LNCAP (cell line): ENCODE measurements at regions not wholly inside any gene's neighbourhood (a gene's known extent, or its start where the extent isn't known, plus 50 kb on each side); places are given as distances from the start of the nearest gene placed in this dataset.

ENCODE experiments used
- TF ChIP-seq, protein P1 (sequence below): fragments of 450-650 bp; IDR thresholded peaks from 2 replicates; pipeline ENCODE4 v1.5.1; 2017; ENCODE audit warnings: mild to moderate bottlenecking

DNA sequence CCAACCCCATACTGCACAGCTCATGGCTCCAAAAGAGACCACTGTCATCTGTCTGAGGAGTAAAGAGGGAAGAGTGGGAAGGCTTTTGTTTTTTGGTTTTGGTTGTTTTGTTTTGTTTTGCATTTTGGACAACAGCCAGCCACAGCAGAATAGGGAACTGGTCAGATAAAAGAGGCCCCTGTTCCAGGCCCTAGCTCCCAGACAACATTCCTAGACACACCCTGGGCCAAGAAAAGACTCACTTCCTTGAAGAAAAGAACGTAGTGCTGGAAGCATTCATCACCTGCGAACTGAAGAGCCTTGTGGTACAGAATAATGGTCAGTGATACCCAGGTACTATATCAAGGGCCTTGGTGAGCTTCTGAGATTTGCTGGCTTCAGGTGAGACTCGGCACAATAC is 619.4 kb upstream of the SPANXN1 start:
- TF ChIP-seq, protein P1, sequence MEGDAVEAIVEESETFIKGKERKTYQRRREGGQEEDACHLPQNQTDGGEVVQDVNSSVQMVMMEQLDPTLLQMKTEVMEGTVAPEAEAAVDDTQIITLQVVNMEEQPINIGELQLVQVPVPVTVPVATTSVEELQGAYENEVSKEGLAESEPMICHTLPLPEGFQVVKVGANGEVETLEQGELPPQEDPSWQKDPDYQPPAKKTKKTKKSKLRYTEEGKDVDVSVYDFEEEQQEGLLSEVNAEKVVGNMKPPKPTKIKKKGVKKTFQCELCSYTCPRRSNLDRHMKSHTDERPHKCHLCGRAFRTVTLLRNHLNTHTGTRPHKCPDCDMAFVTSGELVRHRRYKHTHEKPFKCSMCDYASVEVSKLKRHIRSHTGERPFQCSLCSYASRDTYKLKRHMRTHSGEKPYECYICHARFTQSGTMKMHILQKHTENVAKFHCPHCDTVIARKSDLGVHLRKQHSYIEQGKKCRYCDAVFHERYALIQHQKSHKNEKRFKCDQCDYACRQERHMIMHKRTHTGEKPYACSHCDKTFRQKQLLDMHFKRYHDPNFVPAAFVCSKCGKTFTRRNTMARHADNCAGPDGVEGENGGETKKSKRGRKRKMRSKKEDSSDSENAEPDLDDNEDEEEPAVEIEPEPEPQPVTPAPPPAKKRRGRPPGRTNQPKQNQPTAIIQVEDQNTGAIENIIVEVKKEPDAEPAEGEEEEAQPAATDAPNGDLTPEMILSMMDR: no peak

DNA sequence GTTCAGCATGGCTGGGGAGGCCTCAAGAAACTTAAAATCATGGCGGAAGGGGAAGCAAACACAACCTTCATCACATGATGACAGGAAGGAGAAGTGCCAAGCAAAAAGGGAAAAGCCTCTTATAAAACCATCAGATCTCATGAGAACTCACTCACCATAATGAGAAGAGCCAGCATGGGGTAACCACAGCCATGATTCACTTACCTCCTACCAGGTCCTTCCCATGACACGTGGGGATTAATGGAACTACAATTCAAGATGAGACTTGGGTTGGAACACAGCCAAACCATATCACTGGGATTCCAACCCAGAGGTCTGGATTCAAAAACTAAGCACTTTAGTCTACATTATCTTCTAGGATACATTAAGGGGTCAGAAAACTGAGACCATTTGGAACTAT is 609.6 kb upstream of the SPANXN1 start:
- TF ChIP-seq, protein P1: no peak

DNA sequence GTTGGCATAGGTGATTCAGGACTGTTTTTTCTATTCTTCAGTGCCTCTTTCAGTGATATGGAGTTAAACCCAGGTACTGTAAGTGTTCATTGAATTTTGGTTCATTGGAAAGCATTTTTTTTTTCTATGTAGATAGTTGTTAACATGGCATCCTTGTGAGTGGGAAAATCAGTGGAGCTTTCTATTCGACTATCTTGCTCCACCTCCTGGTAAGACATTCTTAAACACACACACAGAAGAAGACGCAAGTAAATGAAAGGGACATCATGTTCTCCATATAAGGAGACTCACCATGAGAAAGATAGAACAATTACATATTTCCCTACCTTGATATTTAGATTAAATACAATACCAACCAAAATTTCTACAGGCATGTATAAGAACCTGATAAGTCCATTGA is 598.5 kb upstream of the SPANXN1 start:
- TF ChIP-seq, protein P1: no peak

DNA sequence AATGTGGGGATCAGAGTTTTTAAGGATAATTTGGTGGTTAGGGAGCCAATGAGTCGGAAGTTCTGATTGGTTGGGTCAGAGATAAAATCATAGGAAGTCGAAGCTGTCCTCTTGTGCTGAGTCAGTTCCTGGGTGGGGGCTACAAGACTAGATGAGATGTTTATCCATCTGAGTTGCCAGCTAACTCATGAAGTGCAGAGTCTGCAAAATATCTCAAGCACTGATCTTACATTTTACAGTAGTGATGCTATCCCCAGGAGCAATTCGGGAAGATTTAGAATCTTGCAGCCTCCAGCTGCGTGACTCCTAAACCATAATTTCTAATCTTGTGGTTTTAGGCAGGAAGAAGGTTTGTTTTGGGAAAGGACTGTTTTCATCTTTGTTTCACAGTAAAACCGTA is 565.8 kb upstream of the SPANXN1 start:
- TF ChIP-seq, protein P1: no peak

DNA sequence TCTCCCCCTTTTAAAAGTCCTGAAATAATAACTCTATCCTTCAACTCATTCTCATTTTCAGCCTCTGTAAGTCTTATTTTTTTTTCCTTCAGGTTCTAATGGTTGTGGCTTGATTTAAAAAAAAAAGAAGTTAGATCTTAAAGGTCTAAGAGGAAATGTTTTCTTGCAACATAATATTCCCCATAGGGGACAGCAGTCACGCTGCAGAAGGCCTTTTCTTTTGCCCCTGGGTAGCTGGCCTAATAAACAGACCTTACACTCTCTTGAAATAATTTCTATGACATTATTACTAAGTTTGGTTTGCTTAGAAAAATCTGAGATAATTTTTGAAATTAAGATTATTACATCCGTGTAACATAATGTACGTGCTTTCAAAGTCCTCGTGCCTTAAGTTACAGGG is 564.1 kb upstream of the SPANXN1 start:
- TF ChIP-seq, protein P1: no peak

DNA sequence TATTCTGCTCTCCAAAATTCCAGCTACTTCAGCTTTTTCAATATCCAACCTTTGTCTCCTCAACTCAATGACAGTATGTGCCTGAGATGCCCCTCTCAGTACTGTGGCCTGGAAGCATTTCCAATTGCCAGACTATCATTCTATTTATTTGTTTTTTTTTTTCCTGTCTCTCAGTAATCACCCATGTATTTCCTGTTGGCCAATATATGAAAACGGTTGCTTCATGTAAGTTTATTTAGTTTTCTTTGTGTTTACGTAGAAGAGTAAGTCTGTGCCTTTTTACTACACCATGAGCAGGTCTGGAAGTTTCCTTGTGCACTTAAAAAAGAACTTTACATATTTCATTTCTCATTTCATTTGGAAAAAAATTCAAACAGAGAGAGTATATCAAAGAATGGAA is 537.5 kb upstream of the SPANXN1 start:
- TF ChIP-seq, protein P1: no peak

DNA sequence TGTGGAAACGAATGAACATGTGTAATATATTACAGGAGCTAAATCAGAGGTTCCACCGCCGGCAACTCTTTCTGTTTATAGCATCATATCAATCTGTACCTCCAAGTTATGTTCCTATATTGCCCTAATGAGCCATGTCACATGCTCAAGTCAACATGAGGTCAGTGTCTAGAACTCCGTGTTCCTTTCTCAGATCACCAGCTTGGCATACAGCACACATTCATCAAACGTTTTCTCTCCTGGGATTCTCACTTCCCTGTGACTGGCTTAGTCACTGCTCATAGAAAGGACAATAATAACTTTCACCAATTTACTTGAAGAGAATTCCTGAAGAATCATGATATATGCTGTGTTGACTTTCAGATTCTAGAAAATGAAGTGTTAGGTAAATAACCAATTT is 532.0 kb upstream of the SPANXN1 start:
- TF ChIP-seq, protein P1: no peak

DNA sequence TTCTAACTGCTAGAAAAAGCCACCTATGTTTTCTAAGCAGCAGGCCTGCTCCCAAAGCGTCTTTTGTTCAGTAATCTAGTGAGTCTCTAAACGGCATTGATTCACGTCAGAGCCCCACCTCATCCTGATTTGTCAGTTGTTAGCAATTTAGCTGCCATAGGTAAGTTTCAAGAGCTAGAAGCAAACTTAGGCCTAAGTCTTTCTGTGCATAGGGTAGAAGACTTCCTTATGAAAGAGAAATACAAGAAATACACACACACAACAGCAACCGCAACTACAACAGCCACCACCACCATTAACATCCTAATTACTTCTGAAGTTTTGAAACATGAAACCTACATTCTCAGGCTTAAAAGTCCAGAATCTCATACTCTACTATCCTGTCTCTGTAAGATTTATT is 531.1 kb upstream of the SPANXN1 start:
- TF ChIP-seq, protein P1: no peak
